ENCODE measurements at regions not wholly inside any gene's neighbourhood (a gene's known extent, or its start where the extent isn't known, plus 50 kb on each side); places are given as distances from the start of the nearest gene placed in this dataset.

GRCh38 chr12:4197922-4198763 is 75.4 kb upstream of the CCND2 start:
- Histone ChIP-seq H3K4me3 (replicated peaks in 1 of 3; ENCODE audit: insufficient read depth in 1 of 3, low read depth in 1 of 3, low read length in 3 of 3) (no peak overlapping the region), H3K27me3 (ENCODE audit: control insufficient read depth in 2 of 2, insufficient read depth in 2 of 2, low read length in 2 of 2) (peaks cover 0 to 10% of the 10 kb centered on the region in 2 experiments), H3K79me2 (ENCODE audit: control insufficient read depth, insufficient read depth, low read length) (no peaks in the 10 kb centered on the region), H2AFZ (ENCODE audit: low read depth, low read length) (no peak overlapping the region), H3K9me1 (replicated peaks; ENCODE audit: control insufficient read depth, extremely low read depth, insufficient read depth, low read length) (no peaks in the 10 kb centered on the region), H3K9me3 (replicated peaks; ENCODE audit: control insufficient read depth, insufficient read depth, low read length) (no peaks in the 10 kb centered on the region), H3K9ac (replicated peaks; ENCODE audit: extremely low read depth, insufficient read depth, low read length) (no peak overlapping the region), H3K36me3 (ENCODE audit: control insufficient read depth in 2 of 2, extremely low read depth in 1 of 2, insufficient read depth in 2 of 2, low read length in 2 of 2) (no peaks in the 10 kb centered on the region), H3K4me1 (ENCODE audit: control insufficient read depth, extremely low read depth, insufficient read depth, low read length) (no peaks in the 10 kb centered on the region), H3K27ac (ENCODE audit: insufficient read depth, low read depth, low read length) (no peak overlapping the region), H4K20me1 (replicated peaks; ENCODE audit: control insufficient read depth, extremely low read depth, insufficient read depth, low read length) (no peaks in the 10 kb centered on the region), H3K4me2 (ENCODE audit: insufficient read depth, low read length) (no peak overlapping the region)
- intact Hi-C loops (cut with micrococcal nuclease) = no loop called here
- BruUV-seq (replicated peaks) = no TSS peak
- dilution Hi-C loops (cut with MboI; ENCODE audit: extremely low pct_ligation_motif_present, low sequenced_read_pairs) = no loop called here
- CTCF ChIA-PET = interaction anchor here (1.0 kb wide), 1 partner anchor 11 kb away, joined by 5 read pairs; no protein-coding TSS in a partner anchor
- POLR2A ChIA-PET = no interaction called here
- DNase-seq (ENCODE audit: low read depth, low spot score) = no peak
- TF ChIP-seq POLR2AphosphoS5 (IDR thresholded peaks at IDR 0.05; ENCODE audit: insufficient read depth, low read depth, low read length) (no peak), EZH2 (IDR thresholded peaks at IDR 0.05; ENCODE audit: borderline replicate concordance, low read depth, low read length, severe bottlenecking) (no peak), MYC (IDR thresholded peaks at IDR 0.05; ENCODE audit: low read depth, low read length) (no peak), GATA2 (IDR thresholded peaks at IDR 0.05; ENCODE audit: insufficient read depth, insufficient read length, low read depth, low read length) (no peak), JUN (IDR thresholded peaks at IDR 0.05; ENCODE audit: borderline replicate concordance, insufficient read depth, insufficient read length, low read depth) (no peak), FOS (IDR thresholded peaks at IDR 0.05; ENCODE audit: borderline replicate concordance, insufficient read depth, low read length) (no peak), POLR2A (IDR thresholded peaks at IDR 0.05; ENCODE audit: low read depth, low read length) (no peak)
- TF ChIP-seq, protein P1, sequence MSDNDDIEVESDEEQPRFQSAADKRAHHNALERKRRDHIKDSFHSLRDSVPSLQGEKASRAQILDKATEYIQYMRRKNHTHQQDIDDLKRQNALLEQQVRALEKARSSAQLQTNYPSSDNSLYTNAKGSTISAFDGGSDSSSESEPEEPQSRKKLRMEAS (IDR thresholded peaks at IDR 0.05; ENCODE audit: insufficient read depth, insufficient read length) = no peak
- TF ChIP-seq, protein P2, sequence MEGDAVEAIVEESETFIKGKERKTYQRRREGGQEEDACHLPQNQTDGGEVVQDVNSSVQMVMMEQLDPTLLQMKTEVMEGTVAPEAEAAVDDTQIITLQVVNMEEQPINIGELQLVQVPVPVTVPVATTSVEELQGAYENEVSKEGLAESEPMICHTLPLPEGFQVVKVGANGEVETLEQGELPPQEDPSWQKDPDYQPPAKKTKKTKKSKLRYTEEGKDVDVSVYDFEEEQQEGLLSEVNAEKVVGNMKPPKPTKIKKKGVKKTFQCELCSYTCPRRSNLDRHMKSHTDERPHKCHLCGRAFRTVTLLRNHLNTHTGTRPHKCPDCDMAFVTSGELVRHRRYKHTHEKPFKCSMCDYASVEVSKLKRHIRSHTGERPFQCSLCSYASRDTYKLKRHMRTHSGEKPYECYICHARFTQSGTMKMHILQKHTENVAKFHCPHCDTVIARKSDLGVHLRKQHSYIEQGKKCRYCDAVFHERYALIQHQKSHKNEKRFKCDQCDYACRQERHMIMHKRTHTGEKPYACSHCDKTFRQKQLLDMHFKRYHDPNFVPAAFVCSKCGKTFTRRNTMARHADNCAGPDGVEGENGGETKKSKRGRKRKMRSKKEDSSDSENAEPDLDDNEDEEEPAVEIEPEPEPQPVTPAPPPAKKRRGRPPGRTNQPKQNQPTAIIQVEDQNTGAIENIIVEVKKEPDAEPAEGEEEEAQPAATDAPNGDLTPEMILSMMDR (IDR thresholded peaks at IDR 0.05; ENCODE audit: extremely low read depth in 1 of 2, insufficient read depth in 1 of 2, low read depth in 1 of 2, low read length in 2 of 2) = no peak
- FAIRE-seq = no peak

Measured in endothelial cell of umbilical vein (primary cell).